ENCODE measurements at regions not wholly inside any gene's neighbourhood (a gene's known extent, or its start where the extent isn't known, plus 50 kb on each side); places are given as distances from the start of the nearest gene placed in this dataset.

DNA sequence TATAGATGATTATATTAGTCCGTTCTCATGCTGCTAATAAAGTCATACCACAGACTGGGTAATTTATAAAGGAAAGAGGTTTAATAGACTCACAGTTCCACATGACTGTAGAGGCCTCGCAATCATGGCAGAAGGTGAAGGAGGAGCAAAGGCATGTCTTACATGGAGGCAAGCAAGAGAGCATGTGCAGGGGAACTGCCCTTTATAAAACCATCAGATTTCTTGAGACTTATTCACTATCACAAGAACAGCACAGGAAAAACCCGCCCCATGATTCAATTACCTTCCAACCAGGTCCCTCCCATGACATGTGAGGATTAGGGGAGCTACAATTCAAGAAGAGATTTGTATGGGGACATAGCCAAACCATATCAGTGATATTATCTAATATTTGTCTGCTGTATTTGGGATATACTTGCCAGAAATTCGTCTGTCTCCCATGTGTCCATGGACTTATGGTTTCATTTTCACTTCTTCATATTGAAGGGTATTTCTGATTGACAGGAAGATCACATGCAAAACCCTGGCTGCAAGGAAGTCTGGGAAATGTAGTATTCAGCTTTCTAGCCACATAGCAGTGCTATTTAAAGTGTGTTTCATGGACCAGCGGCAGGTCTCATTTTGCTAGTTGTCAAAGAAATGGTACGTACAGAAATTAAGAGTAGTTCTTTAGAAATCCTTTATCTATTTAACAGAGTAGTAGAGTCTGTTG is 50.5 kb upstream of the PAK5 start:
- CTCF ChIA-PET = interaction anchor here (1.1 to 7.1 kb wide), 6 partner anchors 13 to 481 kb away, joined by 3 to 32 read pairs (median 4); no protein-coding TSS in a partner anchor
- WGBS (ENCODE audit: low lambda C conversion rate) = 46% methylated on average over 6 of the region's 6 CpGs
- no peak overlapping the region for H3K4me2 ChIP-seq
- H3K4me3 ChIP-seq (ENCODE audit: low read depth in 2 of 2, low read length in 1 of 2) = no peak overlapping the region
- DNase-seq = no peak
- H3K9ac ChIP-seq = no peak overlapping the region
- H4K20me1 ChIP-seq (ENCODE audit: insufficient read depth) = no peaks in the 10 kb centered on the region
- peak overlapping the region; percentile 56; the same call in 1 of the 2 replicates for H2AFZ ChIP-seq (ENCODE audit: low read depth)
- TF ChIP-seq, protein P1, sequence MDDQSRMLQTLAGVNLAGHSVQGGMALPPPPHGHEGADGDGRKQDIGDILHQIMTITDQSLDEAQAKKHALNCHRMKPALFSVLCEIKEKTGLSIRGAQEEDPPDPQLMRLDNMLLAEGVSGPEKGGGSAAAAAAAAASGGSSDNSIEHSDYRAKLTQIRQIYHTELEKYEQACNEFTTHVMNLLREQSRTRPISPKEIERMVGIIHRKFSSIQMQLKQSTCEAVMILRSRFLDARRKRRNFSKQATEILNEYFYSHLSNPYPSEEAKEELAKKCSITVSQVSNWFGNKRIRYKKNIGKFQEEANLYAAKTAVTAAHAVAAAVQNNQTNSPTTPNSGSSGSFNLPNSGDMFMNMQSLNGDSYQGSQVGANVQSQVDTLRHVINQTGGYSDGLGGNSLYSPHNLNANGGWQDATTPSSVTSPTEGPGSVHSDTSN (IDR thresholded peaks at IDR 0.05) = peak; percentile 46
- TF ChIP-seq MXI1 (IDR thresholded peaks at IDR 0.05; ENCODE audit: low read depth, low read length) (no peak), TCF12 (IDR thresholded peaks at IDR 0.05) (no peak), SIN3A (IDR thresholded peaks at IDR 0.05; ENCODE audit: borderline replicate concordance, low read depth, low read length) (no peak), EZH2phosphoT487 (IDR thresholded peaks at IDR 0.05; ENCODE audit: borderline replicate concordance, low read depth) (no peak)
- TF ChIP-seq, protein P2, sequence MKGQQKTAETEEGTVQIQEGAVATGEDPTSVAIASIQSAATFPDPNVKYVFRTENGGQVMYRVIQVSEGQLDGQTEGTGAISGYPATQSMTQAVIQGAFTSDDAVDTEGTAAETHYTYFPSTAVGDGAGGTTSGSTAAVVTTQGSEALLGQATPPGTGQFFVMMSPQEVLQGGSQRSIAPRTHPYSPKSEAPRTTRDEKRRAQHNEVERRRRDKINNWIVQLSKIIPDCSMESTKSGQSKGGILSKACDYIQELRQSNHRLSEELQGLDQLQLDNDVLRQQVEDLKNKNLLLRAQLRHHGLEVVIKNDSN (IDR thresholded peaks at IDR 0.05; ENCODE audit: borderline replicate concordance, low read depth) = peak; percentile 54; the same call in 1 of the 2 replicates
- no peaks in the 10 kb centered on the region for H3K27me3 ChIP-seq (ENCODE audit: insufficient read depth)
- H3K9me2 ChIP-seq = no peaks in the 10 kb centered on the region
- H3K9me3 ChIP-seq = no peaks in the 10 kb centered on the region
- no peaks in the 10 kb centered on the region for H3K36me3 ChIP-seq (replicated peaks in 1 of 2; ENCODE audit: control insufficient read depth in 1 of 2, insufficient read depth in 2 of 2, low read length in 1 of 2)
- no peaks in the 10 kb centered on the region for H3F3A ChIP-seq (replicated peaks; ENCODE audit: insufficient read depth)
- H3K27ac ChIP-seq (ENCODE audit: low read depth in 2 of 2, low read length in 1 of 2) = no peak overlapping the region
- POLR2A ChIA-PET = no interaction called here
- H3K4me1 ChIP-seq (ENCODE audit: control insufficient read depth in 1 of 2, insufficient read depth in 2 of 2, low read depth in 1 of 2, low read length in 1 of 2) = no peaks in the 10 kb centered on the region
- no peaks in the 10 kb centered on the region for H3K79me2 ChIP-seq (ENCODE audit: insufficient read depth)

Measured in SK-N-SH (cell line).